Prostate gland (tissue), 2 donors: ENCODE measurements at regions not wholly inside any gene's neighbourhood (a gene's known extent, or its start where the extent isn't known, plus 50 kb on each side); places are given as distances from the start of the nearest gene placed in this dataset.

Source experiments
- DNase-seq: peaks from one replicate; pipeline ENCODE4 v3.0.0-alpha.2; 2019; ENCODE audit warnings: low spot score
- H3K27ac ChIP-seq, 2 donors: fragments of 200-600 bp; sonication (generic); 2 replicates each; pipeline ENCODE4 v1.5.1; 2017 to 2019
- H3K27me3 ChIP-seq: fragments of 200-600 bp; sonication (generic); replicated peaks from 2 replicates; pipeline ENCODE4 v1.5.1; 2019; ENCODE audit not compliant: insufficient read depth
- H3K36me3 ChIP-seq, 2 donors: fragments of 200-600 bp; sonication (generic); 1 replicate in 1 of 2; 2 replicates in 1 of 2; pipeline versions ENCODE4 v1.5.1 to v1.8.1; 2017 to 2019
- H3K4me1 ChIP-seq: fragments of 200-600 bp; sonication (generic); replicated peaks from 2 replicates; pipeline ENCODE4 v1.5.1; 2019
- H3K4me3 ChIP-seq, 2 donors: fragments of 200-600 bp; sonication (generic); 2 replicates each; pipeline ENCODE4 v1.5.1; 2017 to 2019
- H3K9me3 ChIP-seq: fragments of 200-600 bp; sonication (generic); 2 replicates; pipeline ENCODE4 v1.5.1; 2017
- POLR2A ChIP-seq: fragments of 450-650 bp; IDR thresholded peaks from one replicate; pipeline ENCODE4 v1.6.1; 2016; ENCODE audit warnings: antibody characterized with exemption, mild to moderate bottlenecking
- POLR2AphosphoS5 ChIP-seq: sonication (generic); formaldehyde crosslinking; IDR thresholded peaks from one replicate; pipeline ENCODE4 v1.6.1; 2017; ENCODE audit warnings: antibody characterized with exemption
- WGBS: methylation state at CpG from one replicate; pipeline ENCODE4 v1.1.5; 2018; 5-methylcytosine and 5-hydroxymethylcytosine counted together
- intact Hi-C: fragments of 100-400 bp; cut with DNase I; formaldehyde crosslinking; loops from one replicate; pipeline ENCODE4 v1.14.2; 2022
- TF ChIP-seq, protein P1 (sequence below), 4 experiments: fragments of 200-600 bp in 2 of 4; fragments of 450-650 bp in 2 of 4; sonication (generic) in 2 of 4; IDR thresholded peaks; 1 replicate in 3 of 4; 2 replicates in 1 of 4; pipeline ENCODE4 v1.5.1; 2016 to 2019; ENCODE audit warnings: antibody characterized with exemption in 4 of 4, mild to moderate bottlenecking in 2 of 4, moderate library complexity in 2 of 4

DNA sequence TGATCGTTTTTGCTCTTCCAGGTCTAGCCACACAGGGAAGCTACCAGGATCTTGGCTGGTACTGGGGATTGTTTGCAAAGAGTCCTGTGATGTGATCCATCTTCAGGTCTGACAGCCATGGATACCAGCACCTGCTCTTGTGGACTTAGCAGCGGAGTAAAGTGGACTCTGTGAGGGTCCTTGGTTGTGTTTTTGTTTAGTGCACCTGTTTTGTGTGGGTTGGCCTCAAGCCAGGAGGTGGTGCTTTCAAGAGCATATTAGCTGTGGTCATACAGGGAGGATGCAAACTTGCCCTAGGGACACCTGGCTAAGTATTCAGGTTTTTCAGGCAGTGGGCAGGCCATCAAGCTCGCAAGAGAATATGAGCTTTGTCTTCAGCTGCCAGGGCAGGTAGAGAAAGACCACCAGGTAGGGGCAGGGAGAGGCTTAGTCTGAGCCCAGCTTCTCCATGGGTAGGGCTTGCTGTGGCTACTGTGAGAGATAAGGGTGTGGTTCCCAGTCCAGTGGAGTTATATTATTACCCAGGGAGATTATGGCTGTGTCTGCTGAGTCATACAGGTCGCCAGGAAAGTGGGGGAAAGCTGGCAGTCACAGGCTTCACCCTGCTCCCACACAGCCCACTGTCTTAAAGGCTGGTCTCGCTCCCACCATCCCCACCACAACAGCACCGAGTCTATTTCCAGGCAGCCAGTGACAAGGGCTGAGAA lies 293.7 kb downstream of the PCDH18 start:
- TF ChIP-seq, protein P1, sequence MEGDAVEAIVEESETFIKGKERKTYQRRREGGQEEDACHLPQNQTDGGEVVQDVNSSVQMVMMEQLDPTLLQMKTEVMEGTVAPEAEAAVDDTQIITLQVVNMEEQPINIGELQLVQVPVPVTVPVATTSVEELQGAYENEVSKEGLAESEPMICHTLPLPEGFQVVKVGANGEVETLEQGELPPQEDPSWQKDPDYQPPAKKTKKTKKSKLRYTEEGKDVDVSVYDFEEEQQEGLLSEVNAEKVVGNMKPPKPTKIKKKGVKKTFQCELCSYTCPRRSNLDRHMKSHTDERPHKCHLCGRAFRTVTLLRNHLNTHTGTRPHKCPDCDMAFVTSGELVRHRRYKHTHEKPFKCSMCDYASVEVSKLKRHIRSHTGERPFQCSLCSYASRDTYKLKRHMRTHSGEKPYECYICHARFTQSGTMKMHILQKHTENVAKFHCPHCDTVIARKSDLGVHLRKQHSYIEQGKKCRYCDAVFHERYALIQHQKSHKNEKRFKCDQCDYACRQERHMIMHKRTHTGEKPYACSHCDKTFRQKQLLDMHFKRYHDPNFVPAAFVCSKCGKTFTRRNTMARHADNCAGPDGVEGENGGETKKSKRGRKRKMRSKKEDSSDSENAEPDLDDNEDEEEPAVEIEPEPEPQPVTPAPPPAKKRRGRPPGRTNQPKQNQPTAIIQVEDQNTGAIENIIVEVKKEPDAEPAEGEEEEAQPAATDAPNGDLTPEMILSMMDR (IDR thresholded peaks at IDR 0.05), result no peak
- TF ChIP-seq POLR2A (no peak), POLR2AphosphoS5 (no peak)
- no peaks in the 10 kb centered on the region for H3K9me3 ChIP-seq
- no peaks in the 10 kb centered on the region for H3K36me3 ChIP-seq
- H3K27ac ChIP-seq, result no peak overlapping the region
- no peak for DNase-seq
- no peak overlapping the region for H3K4me3 ChIP-seq
- 92% methylated on average over 6 of the region's 6 CpGs for WGBS
- intact Hi-C loops, result no loop called here
- H3K4me1 ChIP-seq, result no peaks in the 10 kb centered on the region
- no peaks in the 10 kb centered on the region for H3K27me3 ChIP-seq

DNA sequence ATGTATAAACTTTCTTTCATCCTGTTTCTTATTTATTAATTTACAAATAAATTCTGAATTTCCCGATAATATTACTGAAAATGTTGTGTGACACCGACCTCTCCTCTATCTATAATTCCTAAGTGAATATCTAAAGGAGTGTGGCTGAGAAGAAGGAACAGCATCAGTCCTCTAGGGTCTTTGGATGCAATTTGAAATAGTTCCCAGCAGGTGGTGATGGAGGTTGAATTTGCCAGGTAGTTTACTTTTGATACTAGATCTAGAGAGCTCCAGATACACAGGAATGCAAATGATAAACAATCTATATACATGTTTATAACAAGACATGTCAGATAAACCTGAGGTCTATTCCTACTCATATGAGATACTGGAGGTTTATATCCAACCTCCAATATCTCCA lies 305.4 kb downstream of the PCDH18 start:
- no peak for TF ChIP-seq POLR2AphosphoS5
- no peak for TF ChIP-seq POLR2A
- TF ChIP-seq, protein P1 (IDR thresholded peaks at IDR 0.05), result no peak
- no peak for DNase-seq
- H3K27me3 ChIP-seq, result no peaks in the 10 kb centered on the region
- H3K4me1 ChIP-seq, result no peaks in the 10 kb centered on the region
- H3K9me3 ChIP-seq, result no peaks in the 10 kb centered on the region
- 80% methylated on average over 2 of the region's 2 CpGs for WGBS
- H3K27ac ChIP-seq, result no peak overlapping the region
- no peaks in the 10 kb centered on the region for H3K36me3 ChIP-seq
- intact Hi-C loops, result no loop called here
- H3K4me3 ChIP-seq, result no peak overlapping the region

DNA sequence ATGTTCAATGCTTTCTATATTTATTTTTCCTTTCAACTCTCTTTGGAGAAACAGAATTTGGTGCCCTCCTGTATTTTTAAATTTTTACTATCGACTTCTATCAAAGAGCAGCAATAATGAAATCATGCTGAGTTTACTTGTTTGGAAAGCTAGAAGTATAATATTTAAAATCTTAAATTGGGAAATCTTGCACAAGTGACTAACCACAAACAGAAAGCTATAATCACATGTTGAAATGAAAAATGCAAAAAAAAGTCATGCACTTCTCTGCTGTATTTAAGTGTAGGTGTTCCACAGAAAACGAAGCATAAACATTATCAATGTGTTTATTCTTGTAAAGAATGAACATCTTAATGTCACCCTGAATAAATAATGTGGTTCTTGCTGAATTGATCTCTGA lies 306.1 kb downstream of the PCDH18 start:
- no peaks in the 10 kb centered on the region for H3K36me3 ChIP-seq
- no peak overlapping the region for H3K4me3 ChIP-seq
- no peaks in the 10 kb centered on the region for H3K9me3 ChIP-seq
- H3K4me1 ChIP-seq, result no peaks in the 10 kb centered on the region
- no peaks in the 10 kb centered on the region for H3K27me3 ChIP-seq
- no peak overlapping the region for H3K27ac ChIP-seq
- no peak for TF ChIP-seq POLR2AphosphoS5
- no peak for TF ChIP-seq POLR2A
- TF ChIP-seq, protein P1 (IDR thresholded peaks at IDR 0.05), result no peak
- DNase-seq, result no peak
- intact Hi-C loops, result no loop called here
- WGBS, result 31% methylated on average over 2 of the region's 2 CpGs

DNA sequence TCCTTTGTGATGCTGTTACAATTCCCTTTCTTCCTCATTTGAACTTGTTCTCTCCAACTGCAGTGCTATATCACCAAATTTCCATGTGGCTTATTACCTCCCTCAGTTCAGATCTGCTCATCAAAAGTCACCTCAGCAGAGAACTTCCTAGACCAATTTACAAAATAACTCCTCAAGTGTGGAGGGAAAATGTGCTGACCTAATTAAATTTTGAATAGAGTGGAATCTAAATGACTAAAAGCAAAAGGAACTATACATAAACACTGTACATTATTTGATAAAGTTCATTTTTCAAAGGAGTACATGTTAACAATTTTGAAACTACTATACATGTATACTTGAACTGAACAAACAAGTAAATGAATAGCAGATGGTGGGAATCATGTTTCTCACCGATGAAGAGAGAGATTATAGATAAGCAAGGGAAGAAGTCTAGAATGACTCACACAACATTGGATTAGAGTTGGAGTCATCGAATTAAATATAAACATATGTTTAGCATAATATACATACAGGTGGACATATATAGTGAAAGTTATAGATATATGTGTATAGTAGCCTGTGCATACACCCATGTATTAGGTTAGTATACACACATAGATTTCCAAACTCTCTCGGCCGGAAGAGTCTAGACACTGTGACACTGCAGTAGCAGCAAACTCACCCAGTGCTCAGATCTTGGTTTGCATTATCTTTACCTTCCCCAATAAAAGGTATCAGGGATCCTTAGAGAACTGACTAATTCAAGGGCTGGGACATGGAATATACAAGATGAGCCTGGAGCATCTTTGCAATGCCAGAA lies 318.7 kb downstream of the PCDH18 start:
- 69% methylated on average over 4 of the region's 4 CpGs for WGBS
- TF ChIP-seq POLR2AphosphoS5 (no peak), POLR2A (no peak)
- TF ChIP-seq, protein P1 (IDR thresholded peaks at IDR 0.05), result no peak
- H3K36me3 ChIP-seq, result no peaks in the 10 kb centered on the region
- H3K4me3 ChIP-seq, result no peak overlapping the region
- intact Hi-C loops, result no loop called here
- H3K27ac ChIP-seq, result no peak overlapping the region
- H3K9me3 ChIP-seq, result no peaks in the 10 kb centered on the region
- H3K27me3 ChIP-seq, result no peaks in the 10 kb centered on the region
- H3K4me1 ChIP-seq, result no peaks in the 10 kb centered on the region
- no peak for DNase-seq

DNA sequence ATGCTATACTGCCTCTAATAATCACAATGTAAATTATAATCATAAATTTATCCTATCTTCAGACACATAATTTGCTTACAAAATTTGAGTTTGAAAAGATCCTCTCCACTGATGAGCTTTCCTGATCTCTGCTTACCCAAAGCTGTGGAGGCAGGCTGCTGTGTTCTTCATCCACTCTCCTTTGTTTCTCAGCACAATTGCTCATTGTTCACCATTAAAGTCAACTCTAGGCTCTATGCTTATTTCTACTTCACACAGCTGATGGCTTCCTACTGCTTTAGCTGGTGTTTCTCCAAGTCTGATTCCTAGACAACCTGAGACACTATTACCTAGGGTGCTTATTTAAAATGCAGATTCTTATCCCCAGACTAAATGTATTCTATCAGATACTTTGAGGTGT lies 319.7 kb downstream of the PCDH18 start:
- no peaks in the 10 kb centered on the region for H3K4me1 ChIP-seq
- no peak for DNase-seq
- TF ChIP-seq POLR2A (no peak), POLR2AphosphoS5 (no peak)
- TF ChIP-seq, protein P1 (IDR thresholded peaks at IDR 0.05), result no peak
- intact Hi-C loops, result no loop called here
- no peaks in the 10 kb centered on the region for H3K27me3 ChIP-seq
- no peaks in the 10 kb centered on the region for H3K36me3 ChIP-seq
- H3K9me3 ChIP-seq, result no peaks in the 10 kb centered on the region
- no peak overlapping the region for H3K27ac ChIP-seq
- no peak overlapping the region for H3K4me3 ChIP-seq
